GM19455 (cell line): ENCODE measurements at regions not wholly inside any gene's neighbourhood (a gene's known extent, or its start where the extent isn't known, plus 50 kb on each side); places are given as distances from the start of the nearest gene placed in this dataset.
"Not testable (repeated sequence)": the region's sequence is repeated elsewhere in the genome, so short reads cannot be mapped to it uniquely, and the experiment has no call there.

Experiments
- ATAC-seq: cut with Tn5 transposase; IDR thresholded peaks from one replicate; pipeline ENCODE4 v1.9.1; 2021; ENCODE audit not compliant: unreplicated experiment

GRCh38 chrX:114095789-114096188 lies 488.1 kb upstream of the HTR2C start:
- no peak for ATAC-seq

- no peak for ATAC-seq
Observed at GRCh38 chrX:114087543-114087942, 496.3 kb upstream of the HTR2C start.

GRCh38 chrX:114077773-114078172 lies 506.1 kb upstream of the HTR2C start:
- no peak for ATAC-seq

DNA sequence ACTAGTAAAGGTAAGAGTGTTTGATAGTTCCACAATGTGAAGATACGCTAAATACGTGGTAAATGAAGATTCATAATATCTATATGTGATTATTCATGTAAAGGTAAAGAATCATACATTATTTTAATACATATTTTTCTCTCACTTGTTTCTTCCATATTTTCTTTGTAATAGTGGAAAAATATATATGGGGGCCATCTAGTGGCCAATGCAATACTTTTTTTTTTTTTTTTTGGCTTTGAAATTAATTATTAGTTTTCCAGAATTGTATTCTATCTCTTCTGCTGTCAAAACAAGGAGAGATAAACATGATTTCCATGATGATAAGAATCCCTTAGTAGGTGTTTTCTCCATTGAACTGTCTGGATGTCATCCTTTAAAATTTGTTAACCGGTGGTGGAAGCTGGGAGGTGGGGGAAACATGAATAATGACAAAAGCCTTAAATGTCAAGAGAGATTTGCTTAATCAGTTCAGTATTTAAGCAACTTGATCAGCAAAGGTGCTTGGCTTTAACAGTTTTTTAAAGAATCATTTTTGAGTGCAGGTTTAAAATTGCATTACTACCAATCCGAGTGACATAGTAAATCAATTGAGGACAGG lies 508.7 kb upstream of the HTR2C start:
- no peak for ATAC-seq

GRCh38 chrX:114073926-114074325 lies 510.0 kb upstream of the HTR2C start:
- ATAC-seq: no peak

DNA sequence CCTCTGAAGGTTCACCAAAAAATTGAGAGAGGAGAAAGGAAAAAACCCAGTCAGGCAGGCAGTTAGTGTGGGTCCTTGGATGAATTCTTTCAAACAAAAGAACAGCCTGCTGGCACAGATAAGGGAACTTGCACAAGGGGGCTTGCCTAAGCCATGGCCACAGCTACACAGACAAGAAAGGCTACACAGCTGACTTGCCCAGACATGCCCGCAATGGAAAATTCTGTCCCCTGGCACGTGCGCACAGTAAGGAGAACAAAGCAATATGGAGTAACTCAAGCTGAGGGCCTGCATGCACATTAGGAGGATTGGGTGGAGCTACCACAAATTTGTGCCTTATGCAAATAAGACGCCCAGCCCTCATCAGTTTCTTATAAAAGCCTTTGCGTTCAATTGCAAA lies 512.5 kb upstream of the HTR2C start:
- no peak for ATAC-seq

DNA sequence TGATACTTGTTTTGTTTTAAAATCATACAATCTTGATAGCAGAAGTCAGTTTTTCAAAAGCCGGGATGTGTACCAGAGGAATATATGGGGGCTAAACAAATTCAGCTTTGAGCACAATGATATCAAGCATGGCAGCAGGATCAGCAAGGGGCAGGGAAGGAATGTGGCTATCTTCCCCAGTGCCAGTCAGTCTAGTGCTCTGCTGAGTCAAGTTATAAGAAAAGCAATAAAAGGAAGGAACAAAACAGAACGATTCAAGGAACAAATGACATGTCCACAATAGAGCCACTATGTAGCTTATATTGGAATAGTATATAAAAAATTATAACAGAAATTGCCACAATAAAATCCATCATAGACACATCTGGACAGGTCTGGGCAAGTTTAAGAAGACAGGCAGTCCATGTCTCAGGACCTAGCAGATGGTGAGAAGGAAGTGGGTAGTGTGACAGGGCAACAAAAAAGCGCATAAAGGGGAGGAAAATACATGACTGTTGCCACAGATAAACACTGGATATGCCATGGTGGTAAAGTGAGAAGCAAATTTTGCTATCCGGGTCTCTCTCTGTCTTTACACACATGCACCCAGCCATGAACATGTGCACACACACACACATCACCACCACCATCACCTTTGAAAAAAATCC lies 518.2 kb upstream of the HTR2C start:
- no peak for ATAC-seq

DNA sequence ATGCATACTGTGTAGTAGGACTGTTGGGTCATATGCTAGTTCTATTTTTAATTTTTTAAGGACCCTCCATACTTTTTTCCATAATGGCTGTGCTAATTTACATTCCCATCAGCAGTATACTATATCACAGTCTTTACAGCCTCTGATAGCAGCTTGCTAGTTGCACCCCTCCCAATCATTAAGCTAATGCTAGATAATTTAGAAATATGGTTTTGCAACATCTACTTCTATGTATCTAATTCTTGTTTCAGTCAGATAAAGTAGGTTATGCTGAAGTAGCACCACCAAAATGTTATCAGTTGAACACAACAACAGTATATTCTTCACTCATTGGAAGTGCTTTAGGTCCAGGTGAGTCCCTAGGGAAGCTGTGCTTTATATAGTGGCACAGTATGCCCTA lies 522.7 kb upstream of the HTR2C start:
- no peak for ATAC-seq

- ATAC-seq: no peak
Observed at GRCh38 chrX:114058988-114059418, 524.9 kb upstream of the HTR2C start.

DNA sequence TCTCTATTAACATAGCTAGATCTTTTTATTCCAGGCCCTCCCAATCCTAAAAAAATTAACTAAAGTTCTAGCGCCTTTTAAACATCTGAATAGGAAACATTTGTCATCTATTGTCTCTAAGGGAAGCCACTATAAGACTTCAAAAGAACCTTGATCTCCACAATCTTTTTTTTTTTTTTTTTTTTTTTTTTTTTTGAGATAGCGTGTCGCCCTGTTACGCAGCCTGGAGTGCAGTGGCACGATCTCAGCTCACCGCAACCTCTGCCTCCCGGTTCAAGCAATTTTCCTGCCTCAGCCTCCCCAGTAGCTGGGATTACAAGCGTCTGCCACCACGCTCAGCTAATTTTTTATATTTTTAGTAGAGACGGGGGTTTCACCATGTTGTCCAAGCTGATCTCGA lies 526.5 kb upstream of the HTR2C start:
- ATAC-seq: not testable (repeated sequence)

- ATAC-seq: no peak
Observed at GRCh38 chrX:114051667-114052315, 532.1 kb upstream of the HTR2C start.

GRCh38 chrX:114050075-114050796 lies 533.6 kb upstream of the HTR2C start:
- no peak for ATAC-seq

DNA sequence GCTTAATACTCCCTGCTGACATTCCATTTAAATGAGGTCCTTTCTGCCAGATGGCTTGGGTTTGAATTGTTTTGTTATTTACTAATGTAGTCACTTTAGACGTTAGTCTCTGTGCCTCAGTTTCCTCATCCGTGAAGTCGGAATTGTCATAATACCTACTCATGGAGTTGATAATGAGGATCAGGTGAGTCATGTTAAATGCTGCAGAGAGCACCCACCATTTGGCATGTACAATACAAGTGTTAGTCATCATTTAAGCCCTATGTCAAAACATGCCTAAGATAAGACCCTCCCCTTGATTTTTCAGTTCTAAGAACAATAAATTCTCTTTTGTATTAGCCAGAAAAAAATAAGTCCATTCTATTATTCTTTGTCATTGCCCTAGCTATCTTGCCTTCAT lies 534.8 kb upstream of the HTR2C start:
- no peak for ATAC-seq

- no peak for ATAC-seq
Observed at GRCh38 chrX:114047558-114047957, 536.3 kb upstream of the HTR2C start.

DNA sequence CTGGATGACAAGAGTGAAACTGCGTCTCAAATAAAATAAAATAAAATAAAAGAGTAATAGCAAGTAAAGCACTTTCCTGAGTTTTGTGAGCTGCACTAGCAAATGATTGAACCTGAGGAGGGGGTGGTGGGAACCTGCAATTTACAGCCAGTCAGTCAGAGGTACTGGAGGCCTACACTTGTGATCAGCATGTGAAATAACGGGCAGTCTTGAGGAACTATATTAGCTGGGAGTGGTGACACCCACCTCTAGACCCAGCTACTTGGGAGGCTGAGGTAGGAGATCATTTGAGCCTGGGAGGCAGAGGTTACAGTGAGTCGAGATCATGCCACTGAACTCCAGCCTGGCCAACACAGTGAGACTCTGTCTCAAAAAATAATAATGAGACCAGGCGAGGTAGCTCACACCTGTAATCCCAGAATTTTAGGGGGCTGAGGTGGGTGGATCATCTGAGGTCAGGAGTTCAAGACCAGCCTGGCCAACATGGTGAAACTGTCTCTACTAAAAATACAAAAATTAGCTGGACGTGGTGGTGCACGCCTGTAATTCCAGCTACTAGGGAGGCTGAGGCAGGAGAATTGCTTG lies 537.1 kb upstream of the HTR2C start:
- no peak for ATAC-seq

DNA sequence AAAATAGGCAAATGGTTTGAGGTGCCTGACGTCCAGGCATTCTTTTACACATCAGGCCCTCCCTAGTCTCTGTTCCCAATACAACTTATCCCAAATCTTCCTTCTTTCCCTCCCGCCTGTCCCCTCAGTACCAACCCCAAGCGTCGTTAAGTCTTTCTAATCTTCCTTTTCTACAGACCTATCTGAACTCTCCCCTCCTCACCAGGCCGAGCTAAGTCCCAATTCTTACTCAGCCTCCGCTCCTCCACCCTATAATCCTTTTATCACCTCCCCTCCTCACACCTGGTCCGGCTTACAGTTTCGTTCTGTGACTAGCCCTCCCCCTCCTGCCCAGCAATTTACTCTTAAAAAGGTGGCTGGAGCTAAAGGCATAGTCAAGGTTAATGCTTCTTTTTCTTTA lies 542.4 kb upstream of the HTR2C start:
- ATAC-seq: not testable (repeated sequence)

GRCh38 chrX:114040661-114041269 lies 543.1 kb upstream of the HTR2C start:
- not testable (repeated sequence) for ATAC-seq

GRCh38 chrX:114040111-114040510 lies 543.8 kb upstream of the HTR2C start:
- ATAC-seq: not testable (repeated sequence)

- ATAC-seq: no peak
Observed at GRCh38 chrX:114038358-114038757, 545.5 kb upstream of the HTR2C start.

DNA sequence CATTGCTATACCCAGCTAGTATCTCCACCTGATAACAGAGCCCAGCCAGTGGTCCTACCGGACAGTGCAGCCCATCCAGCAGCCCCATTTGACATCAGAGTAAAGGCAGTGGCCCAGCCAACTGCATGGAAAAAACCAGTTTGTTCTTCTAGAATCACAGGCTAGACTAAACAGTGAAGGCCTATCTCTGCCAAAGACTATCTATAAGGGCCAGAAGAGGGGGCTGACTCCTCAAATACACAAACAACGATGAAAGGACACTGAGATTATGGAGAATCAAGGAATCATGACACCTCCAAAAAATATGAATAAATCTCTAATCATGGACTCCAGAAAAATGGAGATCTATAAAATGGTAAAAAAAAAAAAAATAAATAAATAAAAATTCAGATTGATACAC lies 546.4 kb upstream of the HTR2C start:
- ATAC-seq: no peak
